WTC11 (cell line): ENCODE measurements at regions not wholly inside any gene's neighbourhood (a gene's known extent, or its start where the extent isn't known, plus 50 kb on each side); places are given as distances from the start of the nearest gene placed in this dataset.

Source experiments
- CTCF ChIP-seq: fragments of 200-600 bp; IDR thresholded peaks from 2 replicates; pipeline ENCODE4 v1.8.0; 2022; ENCODE audit warnings: antibody characterized with exemption
- E2F1 ChIP-seq: sonication (generic); formaldehyde crosslinking; IDR thresholded peaks from 2 replicates; pipeline ENCODE4 v1.8.0; 2022; ENCODE audit warnings: mild to moderate bottlenecking, missing genetic modification reagents
- ZNF138 ChIP-seq: sonication (generic); formaldehyde crosslinking; conservative IDR thresholded peaks from 2 replicates; pipeline ENCODE4 v1.8.1; 2022; ENCODE audit warnings: mild to moderate bottlenecking, moderate library complexity, missing genetic modification reagents

- TF ChIP-seq E2F1 (CRISPR knock-in tag) (no peak), CTCF (no peak), ZNF138 (CRISPR knock-in tag) (no peak)
Measured at GRCh38 chr10:34912771-34913170, 97.7 kb upstream of the PARD3 start.
